ENCODE measurements at regions not wholly inside any gene's neighbourhood (a gene's known extent, or its start where the extent isn't known, plus 50 kb on each side); places are given as distances from the start of the nearest gene placed in this dataset.

- TF ChIP-seq CTCF (IDR thresholded peaks at IDR 0.05), result no peak
- no peak for TF ChIP-seq POLR2A (IDR thresholded peaks at IDR 0.05)
- TF ChIP-seq POLR2AphosphoS5 (IDR thresholded peaks at IDR 0.05), result peak in 1 of 3 donors; percentile 18
Measured at GRCh38 chr1:234899041-234899729, 229.5 kb downstream of the TOMM20 start.

Measured in breast epithelium (tissue), 3 donors.